ENCODE measurements at regions not wholly inside any gene's neighbourhood (a gene's known extent, or its start where the extent isn't known, plus 50 kb on each side); places are given as distances from the start of the nearest gene placed in this dataset.

DNA sequence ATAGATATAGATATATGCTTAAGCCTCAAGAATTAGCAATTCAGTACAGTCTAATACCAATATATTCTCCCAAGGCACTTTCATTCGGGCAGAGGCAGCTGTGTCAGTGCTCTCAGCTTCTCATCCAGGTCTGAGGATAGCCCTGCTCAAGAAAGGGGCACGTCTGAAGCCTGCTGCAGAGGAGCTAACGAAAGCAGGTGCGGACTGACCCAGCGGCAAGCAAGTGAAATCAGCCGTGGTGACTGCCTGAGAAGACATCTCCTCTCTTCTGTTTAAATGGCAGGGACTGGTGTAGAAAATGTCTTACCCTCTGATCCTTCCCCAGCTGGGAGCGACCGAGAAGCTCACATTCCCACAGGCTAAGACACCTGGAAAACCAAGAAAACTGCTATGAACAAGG, 468.6 kb downstream of the BRD1 start:
- Histone ChIP-seq H3F3A (replicated peaks; ENCODE audit: low read depth) (no peaks in the 10 kb centered on the region), H3K27me3 (ENCODE audit: insufficient read depth) (no peaks in the 10 kb centered on the region), H3K36me3 (ENCODE audit: insufficient read depth) (peaks cover 7% of the 10 kb centered on the region), H3K4me1 (ENCODE audit: insufficient read depth) (no peaks in the 10 kb centered on the region), H3K4me3 (no peak overlapping the region), H3K4me2 (no peak overlapping the region), H3K27ac (ENCODE audit: low read depth) (no peak overlapping the region), H2AFZ (no peak overlapping the region), H3K79me2 (replicated peaks; ENCODE audit: insufficient read depth) (no peaks in the 10 kb centered on the region), H4K20me1 (replicated peaks; ENCODE audit: insufficient read depth) (no peaks in the 10 kb centered on the region), H3K9me2 (ENCODE audit: insufficient read depth) (no peaks in the 10 kb centered on the region)
- DNase-seq (ENCODE audit: low spot score) (no peak), ATAC-seq (no peak)
- H3K9me3 Mint-ChIP-seq: no peaks in the 10 kb centered on the region; the same call in 1 of the 3 replicates
- H3K4me3 Mint-ChIP-seq: no peak overlapping the region
- H3K27ac Mint-ChIP-seq: no peak overlapping the region
- TF ChIP-seq ZNF114 (CRISPR knock-in tag; IDR thresholded peaks at IDR 0.05) (no peak), STAT1 (IDR thresholded peaks at IDR 0.05; ENCODE audit: unreplicated experiment) (no peak), ZNF331 (CRISPR knock-in tag; IDR thresholded peaks at IDR 0.05; ENCODE audit: low read depth) (no peak)
- TF ChIP-seq, protein P1, sequence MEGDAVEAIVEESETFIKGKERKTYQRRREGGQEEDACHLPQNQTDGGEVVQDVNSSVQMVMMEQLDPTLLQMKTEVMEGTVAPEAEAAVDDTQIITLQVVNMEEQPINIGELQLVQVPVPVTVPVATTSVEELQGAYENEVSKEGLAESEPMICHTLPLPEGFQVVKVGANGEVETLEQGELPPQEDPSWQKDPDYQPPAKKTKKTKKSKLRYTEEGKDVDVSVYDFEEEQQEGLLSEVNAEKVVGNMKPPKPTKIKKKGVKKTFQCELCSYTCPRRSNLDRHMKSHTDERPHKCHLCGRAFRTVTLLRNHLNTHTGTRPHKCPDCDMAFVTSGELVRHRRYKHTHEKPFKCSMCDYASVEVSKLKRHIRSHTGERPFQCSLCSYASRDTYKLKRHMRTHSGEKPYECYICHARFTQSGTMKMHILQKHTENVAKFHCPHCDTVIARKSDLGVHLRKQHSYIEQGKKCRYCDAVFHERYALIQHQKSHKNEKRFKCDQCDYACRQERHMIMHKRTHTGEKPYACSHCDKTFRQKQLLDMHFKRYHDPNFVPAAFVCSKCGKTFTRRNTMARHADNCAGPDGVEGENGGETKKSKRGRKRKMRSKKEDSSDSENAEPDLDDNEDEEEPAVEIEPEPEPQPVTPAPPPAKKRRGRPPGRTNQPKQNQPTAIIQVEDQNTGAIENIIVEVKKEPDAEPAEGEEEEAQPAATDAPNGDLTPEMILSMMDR (conservative IDR thresholded peaks at IDR 0.05; ENCODE audit: low read depth in 2 of 2): no peak
- TF ChIP-seq, protein P2, sequence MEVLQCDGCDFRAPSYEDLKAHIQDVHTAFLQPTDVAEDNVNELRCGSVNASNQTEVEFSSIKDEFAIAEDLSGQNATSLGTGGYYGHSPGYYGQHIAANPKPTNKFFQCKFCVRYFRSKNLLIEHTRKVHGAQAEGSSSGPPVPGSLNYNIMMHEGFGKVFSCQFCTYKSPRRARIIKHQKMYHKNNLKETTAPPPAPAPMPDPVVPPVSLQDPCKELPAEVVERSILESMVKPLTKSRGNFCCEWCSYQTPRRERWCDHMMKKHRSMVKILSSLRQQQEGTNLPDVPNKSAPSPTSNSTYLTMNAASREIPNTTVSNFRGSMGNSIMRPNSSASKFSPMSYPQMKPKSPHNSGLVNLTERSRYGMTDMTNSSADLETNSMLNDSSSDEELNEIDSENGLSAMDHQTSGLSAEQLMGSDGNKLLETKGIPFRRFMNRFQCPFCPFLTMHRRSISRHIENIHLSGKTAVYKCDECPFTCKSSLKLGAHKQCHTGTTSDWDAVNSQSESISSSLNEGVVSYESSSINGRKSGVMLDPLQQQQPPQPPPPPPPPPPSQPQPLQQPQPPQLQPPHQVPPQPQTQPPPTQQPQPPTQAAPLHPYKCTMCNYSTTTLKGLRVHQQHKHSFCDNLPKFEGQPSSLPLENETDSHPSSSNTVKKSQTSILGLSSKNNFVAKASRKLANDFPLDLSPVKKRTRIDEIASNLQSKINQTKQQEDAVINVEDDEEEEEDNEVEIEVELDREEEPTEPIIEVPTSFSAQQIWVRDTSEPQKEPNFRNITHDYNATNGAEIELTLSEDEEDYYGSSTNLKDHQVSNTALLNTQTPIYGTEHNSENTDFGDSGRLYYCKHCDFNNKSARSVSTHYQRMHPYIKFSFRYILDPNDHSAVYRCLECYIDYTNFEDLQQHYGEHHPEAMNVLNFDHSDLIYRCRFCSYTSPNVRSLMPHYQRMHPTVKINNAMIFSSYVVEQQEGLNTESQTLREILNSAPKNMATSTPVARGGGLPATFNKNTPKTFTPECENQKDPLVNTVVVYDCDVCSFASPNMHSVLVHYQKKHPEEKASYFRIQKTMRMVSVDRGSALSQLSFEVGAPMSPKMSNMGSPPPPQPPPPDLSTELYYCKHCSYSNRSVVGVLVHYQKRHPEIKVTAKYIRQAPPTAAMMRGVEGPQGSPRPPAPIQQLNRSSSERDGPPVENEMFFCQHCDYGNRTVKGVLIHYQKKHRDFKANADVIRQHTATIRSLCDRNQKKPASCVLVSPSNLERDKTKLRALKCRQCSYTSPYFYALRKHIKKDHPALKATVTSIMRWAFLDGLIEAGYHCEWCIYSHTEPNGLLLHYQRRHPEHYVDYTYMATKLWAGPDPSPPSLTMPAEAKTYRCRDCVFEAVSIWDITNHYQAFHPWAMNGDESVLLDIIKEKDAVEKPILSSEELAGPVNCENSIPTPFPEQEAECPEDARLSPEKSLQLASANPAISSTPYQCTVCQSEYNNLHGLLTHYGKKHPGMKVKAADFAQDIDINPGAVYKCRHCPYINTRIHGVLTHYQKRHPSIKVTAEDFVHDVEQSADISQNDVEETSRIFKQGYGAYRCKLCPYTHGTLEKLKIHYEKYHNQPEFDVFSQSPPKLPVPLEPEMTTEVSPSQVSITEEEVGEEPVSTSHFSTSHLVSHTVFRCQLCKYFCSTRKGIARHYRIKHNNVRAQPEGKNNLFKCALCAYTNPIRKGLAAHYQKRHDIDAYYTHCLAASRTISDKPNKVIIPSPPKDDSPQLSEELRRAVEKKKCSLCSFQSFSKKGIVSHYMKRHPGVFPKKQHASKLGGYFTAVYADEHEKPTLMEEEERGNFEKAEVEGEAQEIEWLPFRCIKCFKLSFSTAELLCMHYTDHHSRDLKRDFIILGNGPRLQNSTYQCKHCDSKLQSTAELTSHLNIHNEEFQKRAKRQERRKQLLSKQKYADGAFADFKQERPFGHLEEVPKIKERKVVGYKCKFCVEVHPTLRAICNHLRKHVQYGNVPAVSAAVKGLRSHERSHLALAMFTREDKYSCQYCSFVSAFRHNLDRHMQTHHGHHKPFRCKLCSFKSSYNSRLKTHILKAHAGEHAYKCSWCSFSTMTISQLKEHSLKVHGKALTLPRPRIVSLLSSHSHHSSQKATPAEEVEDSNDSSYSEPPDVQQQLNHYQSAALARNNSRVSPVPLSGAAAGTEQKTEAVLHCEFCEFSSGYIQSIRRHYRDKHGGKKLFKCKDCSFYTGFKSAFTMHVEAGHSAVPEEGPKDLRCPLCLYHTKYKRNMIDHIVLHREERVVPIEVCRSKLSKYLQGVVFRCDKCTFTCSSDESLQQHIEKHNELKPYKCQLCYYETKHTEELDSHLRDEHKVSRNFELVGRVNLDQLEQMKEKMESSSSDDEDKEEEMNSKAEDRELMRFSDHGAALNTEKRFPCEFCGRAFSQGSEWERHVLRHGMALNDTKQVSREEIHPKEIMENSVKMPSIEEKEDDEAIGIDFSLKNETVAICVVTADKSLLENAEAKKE (CRISPR knock-in tag; IDR thresholded peaks at IDR 0.05): no peak
- no peaks in the 10 kb centered on the region for H3K36me3 Mint-ChIP-seq (ENCODE audit: low read depth)
- H3K27me3 Mint-ChIP-seq (ENCODE audit: insufficient read depth, low read depth, poor library complexity): no peaks in the 10 kb centered on the region
- H3K4me1 Mint-ChIP-seq: no peaks in the 10 kb centered on the region

Measured in GM23338 (cell line).